Sigmoid colon (tissue), 4 donors: ENCODE measurements at regions not wholly inside any gene's neighbourhood (a gene's known extent, or its start where the extent isn't known, plus 50 kb on each side); places are given as distances from the start of the nearest gene placed in this dataset.

ENCODE experiments used
- CTCF ChIP-seq, 4 experiments: fragments of 450-650 bp in 3 of 4; fragments of 200-600 bp in 1 of 4; IDR thresholded peaks; one replicate each; pipeline ENCODE4 v1.5.1; 2016 to 2019; ENCODE audit warnings: antibody characterized with exemption in 4 of 4, mild to moderate bottlenecking in 3 of 4, moderate library complexity in 2 of 4
- EP300 ChIP-seq, 4 donors: sonication (generic); formaldehyde crosslinking; IDR thresholded peaks; one replicate each; pipeline ENCODE4 v1.6.1; 2017; ENCODE audit warnings: antibody characterized with exemption in 4 of 4
- POLR2A ChIP-seq, 2 donors: fragments of 450-650 bp; IDR thresholded peaks; one replicate each; pipeline ENCODE4 v1.6.1; 2016; ENCODE audit warnings: antibody characterized with exemption in 2 of 2, mild to moderate bottlenecking in 2 of 2, moderate library complexity in 2 of 2
- POLR2AphosphoS5 ChIP-seq, 4 donors: sonication (generic); formaldehyde crosslinking; IDR thresholded peaks; one replicate each; pipeline ENCODE4 v1.6.1; 2017; ENCODE audit warnings: antibody characterized with exemption in 4 of 4

GRCh38 chr18:44258086-44258485 lies 422.6 kb upstream of the SETBP1 start:
- TF ChIP-seq CTCF (IDR thresholded peaks at IDR 0.05) (no peak), EP300 (IDR thresholded peaks at IDR 0.05) (no peak), POLR2AphosphoS5 (IDR thresholded peaks at IDR 0.05) (no peak), POLR2A (IDR thresholded peaks at IDR 0.05) (no peak)
